GM21526 (cell line): ENCODE measurements at regions not wholly inside any gene's neighbourhood (a gene's known extent, or its start where the extent isn't known, plus 50 kb on each side); places are given as distances from the start of the nearest gene placed in this dataset.
"Not testable (repeated sequence)": the region's sequence is repeated elsewhere in the genome, so short reads cannot be mapped to it uniquely, and the experiment has no call there.

Source experiments
- ATAC-seq: cut with Tn5 transposase; IDR thresholded peaks from one replicate; pipeline ENCODE4 v1.9.1; 2021; ENCODE audit warnings: moderate library complexity; ENCODE audit not compliant: unreplicated experiment, low FRiP score

DNA sequence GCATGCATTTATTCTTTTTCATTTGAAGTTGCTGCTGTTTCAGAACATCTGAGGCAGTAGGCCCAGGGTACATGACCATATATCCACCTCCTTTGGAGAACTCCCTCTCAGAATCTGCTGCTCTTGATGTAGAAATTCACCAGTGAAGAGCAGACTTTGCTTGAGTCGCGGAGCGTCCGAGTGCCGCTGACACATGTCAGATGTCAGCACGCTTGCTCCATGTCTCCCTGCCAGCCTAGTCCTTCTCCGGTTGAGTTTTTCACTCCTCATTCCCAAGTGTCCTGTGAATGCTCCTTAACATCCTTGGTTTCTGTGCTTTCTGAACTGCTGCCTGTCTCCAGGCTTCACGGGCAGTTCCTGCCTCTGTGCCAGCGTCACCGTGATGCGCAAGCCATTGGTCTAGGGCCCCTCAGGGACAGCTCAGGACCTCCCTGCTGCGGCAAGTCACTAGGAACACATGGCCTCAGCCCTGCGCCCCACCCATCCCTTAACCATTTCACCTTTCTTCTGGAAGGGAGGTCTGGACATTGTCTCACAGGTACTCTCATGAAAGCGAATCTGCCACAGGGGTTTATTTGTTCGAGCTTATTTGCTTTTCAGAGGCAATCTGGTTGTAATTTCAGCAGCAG lies 93.1 kb upstream of the RBPJ start:
- no peak for ATAC-seq

DNA sequence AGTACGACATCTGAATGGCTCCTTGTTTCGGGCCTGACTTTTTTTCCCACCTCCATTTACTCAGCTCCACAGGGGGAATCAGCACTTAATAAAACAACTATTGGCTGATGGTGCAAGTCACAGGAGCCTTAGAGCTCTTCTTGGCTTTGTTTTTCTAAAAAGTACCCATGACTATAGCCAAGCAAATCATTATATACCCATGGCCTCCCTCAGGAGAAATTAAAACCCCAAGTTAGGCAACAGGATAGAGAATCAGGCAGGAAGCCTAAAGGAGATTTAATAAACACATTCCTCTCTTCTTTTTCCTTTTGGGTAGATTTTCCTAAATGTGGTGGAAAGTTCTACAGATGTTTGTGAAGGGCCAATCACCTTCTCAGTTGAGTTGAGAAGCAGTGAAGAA lies 91.9 kb upstream of the RBPJ start:
- no peak for ATAC-seq

DNA sequence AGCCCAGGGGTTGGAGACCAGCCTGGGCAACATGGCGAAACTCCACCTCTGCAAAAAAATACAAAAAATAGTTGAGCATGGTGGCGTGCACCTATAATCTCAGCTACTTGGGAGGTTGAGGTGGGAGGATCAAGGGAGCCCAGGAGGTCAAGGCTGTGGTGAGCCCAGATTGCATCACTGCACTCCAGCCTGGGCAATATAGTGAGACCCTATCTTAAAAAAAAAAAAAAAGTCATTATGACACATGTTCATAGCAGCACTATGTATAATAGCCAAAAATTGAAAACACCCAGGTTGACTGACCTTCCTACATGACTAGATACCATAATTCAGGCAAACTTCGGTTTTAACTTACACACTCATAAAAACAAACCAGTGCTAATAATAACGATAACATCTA lies 90.8 kb upstream of the RBPJ start:
- ATAC-seq = no peak

DNA sequence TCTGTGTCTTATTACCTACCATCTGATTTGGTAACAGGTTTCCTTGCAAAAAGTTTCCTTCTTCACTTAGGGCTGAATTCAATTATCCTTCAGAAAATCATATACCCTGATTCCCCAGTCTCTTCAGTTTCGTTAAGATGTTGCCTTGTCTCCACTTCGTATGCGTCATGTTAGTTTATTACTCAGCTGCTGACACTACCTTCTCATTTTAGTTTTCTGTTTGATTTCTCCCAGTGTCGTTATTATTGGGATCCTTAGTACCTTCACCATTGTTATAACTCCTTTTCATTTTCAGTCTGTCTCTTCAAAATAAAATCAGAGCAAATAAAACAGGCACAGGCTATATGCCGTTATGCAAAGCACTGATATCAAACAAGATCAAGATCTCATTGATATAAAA lies 87.5 kb upstream of the RBPJ start:
- ATAC-seq = no peak

DNA sequence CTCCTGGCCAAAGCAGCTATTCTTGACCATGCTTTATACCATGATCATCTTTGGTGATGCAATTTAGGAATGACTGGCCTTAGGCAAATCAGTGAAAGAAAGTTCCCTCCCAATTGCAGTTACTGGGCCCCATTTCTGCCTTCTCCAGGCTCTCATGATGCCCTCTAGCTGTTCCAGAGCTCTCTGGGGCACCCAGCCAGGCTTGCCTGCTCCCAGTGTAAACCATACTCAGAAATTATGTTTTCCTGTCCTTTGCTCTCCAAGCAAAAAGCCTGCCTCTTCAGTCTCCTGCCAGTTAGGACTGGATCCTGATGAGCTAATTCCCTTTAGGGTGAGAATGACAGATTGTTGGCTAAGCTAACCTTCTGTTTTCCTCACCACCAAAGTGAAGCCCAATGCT lies 85.3 kb upstream of the RBPJ start:
- ATAC-seq = no peak

DNA sequence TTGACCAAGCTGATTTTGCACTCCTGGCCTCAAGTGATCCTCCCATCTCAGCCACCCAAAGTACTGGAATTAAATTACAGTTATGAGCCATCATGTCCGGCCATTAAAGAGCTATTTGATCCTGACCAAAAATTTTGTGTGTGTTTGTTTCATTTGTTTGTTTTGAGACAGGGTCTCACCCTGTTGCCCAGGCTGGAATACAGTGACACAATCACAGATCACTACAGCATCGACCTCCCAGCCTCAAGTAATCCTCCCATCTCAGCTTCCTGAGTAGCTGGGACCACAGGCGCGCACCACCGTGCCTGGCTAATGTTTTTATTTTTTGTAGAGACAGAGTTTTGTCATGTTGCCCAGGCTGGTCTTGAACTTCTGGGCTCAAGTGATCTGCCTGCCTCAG lies 82.9 kb upstream of the RBPJ start:
- no peak for ATAC-seq

DNA sequence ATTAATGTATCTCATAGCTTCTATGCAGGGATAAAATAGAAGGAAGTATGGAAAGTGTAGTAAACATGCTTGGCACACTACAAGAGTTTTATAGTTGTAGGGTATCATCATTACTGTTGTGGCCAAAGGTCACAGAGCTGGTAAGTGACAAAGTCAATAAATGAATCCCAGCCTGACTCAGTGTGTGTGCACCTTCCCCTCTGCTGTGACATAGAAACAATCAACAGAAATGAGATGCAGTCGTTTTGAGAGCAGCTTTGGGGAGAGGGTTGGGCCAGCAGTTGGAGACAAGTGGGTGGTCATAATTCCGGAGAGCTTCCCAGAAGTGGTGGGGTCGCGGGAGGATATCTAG lies 82.4 kb upstream of the RBPJ start:
- ATAC-seq = no peak

DNA sequence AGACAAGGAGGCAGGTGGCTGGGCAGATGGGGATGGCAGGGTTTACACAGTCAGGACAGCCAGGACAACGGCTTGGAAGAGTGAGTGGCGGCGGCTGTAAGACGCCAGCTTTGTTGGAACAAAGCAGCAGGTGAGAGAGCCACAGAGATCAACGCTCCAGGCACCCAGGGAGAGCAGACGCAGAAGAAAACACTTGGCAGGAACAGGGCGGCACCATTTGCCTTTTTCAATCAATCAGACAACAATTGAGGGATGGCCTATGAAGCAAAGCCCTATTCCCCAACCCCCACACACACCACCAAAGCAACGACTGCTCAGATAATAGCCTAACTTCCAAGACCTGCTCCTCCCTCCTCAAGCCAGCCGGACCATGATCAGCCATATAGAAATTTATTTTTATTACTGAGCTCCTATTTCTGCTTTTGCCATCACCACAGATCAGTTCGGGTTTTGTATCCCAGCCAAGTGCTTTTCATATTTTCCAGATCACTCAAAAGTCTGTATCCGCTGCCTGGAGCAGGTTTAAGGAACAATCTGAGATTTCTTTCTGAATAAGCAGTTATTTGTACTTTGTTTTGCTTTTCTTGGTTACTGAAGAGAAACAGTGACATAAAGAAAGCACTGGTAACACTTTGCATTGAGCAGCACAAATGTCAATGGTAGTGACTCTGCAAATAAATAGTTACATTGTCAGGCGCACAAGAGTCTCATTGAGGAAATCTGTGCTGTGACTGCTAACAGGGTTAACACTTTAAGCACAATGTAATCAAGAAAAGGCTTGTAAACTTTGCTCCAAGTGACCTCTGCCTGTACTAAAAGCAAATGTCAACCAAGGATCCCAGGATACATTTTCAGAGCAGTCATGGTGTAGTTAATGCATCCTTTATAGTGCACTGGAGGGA lies 81.8 kb upstream of the RBPJ start:
- no peak for ATAC-seq

DNA sequence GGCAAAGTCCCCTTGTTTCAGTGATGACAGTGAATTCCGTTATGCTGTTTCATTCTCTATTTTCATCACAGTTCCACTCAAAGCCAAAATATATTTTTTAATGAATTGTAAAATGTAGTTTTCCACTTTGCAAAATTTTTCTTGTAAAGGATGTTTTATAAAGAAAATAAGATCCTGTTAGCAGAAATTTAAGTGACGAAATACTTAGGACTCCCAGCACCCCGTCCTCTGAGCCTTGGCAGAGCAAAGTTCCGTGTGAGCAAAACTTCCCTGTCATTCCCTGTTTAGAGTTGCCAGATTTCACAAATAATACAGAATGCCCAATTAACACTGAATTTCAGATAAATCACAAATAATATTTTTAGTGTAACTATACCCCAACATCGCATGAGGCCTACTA lies 81.0 kb upstream of the RBPJ start:
- no peak for ATAC-seq

DNA sequence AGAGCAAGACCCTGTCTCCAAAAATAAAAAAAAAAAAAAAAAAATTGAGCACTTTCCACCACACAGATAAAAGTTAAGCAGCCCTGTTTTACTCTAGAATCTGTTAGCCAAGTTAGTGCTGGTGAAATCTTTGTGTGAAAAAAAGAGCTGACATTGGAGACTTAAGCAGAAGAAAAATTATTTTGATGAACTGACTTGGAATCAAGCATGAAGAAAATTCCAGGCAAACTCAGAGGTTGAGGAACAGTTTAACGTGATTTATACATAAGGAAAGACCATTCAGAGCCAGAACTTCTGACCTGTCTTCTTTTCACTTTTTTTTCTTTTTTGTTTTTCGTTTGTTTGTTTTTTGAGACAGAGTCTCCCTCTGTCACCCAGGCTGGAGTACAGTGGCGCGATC lies 79.6 kb upstream of the RBPJ start:
- no peak for ATAC-seq

DNA sequence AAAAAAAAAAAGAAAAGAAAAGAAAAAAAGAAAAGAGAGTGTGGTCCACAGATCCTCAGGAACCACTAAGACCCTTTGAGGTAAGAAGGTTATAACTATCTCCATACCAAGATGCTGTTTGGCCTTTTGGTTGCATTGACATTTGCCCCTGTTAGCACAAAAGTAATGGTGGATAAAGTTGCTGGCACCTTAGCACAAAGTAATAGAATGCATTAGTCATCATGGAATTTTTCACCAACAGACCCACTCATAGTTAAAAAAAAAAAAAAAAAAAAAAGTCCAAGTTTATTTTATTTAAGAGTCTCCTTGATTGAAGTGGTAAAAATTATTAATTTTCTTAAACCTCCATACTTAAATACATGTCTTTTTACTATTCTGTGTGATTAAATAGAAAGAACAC lies 78.4 kb upstream of the RBPJ start:
- no peak for ATAC-seq

DNA sequence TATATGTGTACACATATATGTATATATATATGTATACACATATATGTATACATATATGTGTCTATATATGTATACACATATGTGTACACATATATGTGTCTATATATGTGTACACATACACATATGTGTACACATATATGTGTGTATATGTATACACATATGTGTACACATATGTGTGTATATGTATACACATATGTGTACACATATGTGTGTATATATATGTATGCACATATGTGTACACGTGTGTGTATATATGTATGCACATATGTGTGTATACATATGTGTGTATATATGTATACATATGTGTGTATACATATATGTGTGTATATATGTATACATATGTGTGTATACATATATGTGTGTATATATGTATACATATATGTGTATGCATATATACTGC lies 76.7 kb upstream of the RBPJ start:
- not testable (repeated sequence) for ATAC-seq

DNA sequence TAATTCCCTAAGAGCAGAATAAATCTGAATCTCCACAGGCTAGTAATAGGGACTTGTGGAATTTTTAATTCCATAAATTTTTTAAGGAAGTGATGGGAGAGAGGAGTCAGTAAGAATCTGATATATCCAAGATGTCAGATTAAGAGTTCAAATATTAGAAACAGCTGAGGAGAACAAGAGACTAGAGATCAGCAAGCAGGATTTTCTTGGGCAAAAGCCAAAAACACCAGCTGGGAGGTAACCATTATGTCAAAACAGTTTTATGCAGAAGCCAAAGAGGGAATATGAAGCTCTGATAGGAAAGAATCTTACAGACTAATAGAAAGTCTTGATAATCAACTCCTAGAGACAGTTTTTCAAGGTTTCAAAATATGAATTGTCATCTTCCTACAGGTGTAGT lies 72.2 kb upstream of the RBPJ start:
- ATAC-seq = no peak

DNA sequence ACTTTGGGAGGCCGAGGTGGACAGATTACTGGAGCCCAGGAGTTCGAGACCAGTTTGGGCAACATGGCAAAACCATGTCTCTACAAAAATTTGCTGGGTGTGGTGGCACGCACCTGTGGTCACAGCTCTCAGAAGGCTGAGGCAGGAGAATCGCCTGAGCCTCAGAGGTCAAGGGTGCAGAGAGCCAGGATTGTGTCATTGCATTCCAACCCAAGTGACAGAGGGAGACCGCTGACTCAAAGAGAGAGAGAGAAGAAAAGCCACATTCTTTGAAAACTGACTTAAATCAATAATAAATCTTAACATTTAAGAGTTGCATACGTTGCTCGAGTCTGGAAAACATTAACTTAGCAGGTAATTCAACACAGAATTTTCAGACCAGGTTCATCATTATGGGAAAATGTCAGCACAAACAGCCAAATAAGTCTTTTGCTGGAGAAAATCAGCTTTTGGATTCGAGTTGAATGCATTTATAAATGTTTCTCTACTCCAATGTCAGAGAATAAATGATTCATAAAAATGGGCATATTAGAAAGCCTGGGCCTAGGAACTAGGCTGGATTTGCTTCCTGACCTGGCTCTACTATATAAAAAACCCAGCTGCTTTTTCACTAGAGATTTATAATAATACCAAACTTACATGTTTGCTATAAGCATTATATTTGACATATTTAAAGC lies 68.3 kb upstream of the RBPJ start:
- ATAC-seq = no peak

DNA sequence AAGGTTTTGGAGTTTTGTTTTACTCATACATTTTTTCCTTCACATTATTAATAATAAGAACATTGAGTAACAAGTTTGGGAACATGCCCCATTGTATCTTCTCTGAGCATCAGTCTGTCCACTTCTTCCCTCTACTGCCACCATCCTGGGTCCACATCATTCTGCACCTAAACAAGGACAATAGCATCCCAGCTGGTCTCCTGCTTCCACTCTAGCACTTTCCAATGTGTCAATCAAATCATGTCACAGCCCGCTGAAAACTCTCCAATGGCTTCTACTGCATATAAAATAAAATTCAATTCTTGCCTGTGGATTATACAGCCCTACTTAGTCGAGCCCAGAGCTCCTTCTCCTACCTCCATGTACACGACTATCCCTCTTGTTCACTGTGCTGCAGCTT lies 66.8 kb upstream of the RBPJ start:
- no peak for ATAC-seq

DNA sequence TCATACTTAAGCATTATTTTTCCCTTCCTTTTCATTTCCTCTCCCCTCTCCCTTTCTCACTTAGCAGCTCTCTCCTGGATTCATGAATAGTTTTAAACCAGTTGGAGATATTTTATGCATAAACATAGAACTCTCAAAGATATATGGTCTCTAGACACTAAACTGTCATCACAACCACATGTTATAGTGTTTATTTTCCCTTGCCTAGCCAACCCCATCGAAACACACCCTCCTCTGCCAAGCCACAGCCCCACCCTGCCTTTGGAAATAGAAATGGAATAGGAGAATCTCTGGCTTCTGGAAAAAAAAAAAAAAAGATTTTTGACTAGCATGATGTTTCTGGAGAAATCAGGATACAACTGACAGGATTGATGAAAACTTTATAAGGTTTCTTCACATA lies 64.8 kb upstream of the RBPJ start:
- no peak for ATAC-seq

DNA sequence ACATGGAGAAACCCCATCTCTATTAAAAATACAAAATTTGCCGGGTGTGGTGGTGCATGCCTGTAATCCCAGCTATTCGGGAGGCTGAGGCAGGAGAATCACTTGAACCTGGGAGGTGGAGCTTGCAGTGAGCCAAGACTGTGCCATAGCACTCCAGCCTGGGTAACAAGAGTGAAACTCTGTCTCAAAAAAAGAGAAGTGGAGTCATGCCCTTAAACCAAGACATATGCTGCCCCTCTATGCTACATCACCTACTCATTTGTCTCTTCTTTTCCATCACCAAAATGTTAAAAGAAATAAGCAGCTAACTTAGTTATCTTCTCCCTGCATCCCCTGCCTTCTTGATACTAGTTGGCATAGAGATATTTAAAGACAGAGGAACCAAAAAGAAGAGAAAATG lies 63.4 kb upstream of the RBPJ start:
- not testable (repeated sequence) for ATAC-seq

DNA sequence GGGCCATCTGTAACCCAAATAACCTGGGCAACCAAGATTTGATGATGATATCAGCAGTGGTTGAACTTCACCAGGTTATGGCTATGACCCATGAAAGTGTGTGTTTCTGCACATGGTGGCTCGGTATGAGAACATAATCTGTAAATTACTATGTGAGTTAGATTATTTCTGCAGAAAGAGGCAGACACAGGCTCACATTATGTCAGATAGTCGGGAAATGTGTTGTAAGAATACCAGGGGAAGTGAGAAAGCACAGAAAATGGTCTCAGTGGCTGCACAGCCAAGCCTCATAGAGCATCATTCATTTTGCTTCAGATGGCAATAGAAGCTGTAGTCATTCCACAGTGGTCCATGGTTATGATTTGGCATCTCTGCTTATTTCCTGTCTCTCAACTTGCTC lies 63.0 kb upstream of the RBPJ start:
- no peak for ATAC-seq

DNA sequence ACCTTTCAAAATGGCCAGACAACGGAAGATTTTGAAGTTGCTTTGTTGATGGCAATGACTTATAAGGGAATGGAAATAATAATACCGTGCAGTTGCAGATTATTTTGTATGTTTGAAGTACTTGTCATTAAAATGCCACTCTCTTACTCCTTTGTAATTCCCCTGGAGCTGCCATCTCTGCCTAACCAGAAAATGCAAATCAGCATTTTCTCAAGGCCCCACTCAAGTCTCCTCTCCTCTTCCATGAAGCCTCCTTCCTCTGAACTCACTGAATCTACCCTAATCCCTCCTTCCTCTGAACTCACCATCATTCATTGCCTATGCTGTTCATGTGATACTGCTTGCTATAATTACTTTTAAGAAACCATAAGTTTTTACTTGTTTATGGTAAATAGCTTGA lies 60.2 kb upstream of the RBPJ start:
- ATAC-seq = no peak

DNA sequence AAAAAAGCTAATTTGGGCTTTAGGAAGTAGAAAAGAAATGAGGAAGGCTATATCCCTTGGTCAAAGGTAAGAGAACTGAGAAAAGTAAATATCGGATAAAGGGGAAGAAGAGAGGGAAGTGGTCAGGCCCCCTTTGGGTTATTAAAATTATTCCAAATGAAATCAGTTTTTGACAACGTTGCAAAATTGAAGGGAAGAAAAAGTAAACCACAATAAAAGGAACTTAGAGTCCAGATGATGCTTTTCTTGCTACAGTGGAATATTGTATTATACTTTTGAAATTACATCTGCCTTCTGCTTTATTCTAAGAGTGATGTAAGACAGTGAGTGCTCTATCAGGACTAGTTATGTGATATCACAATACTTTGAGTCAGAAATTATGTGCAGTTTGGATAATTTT lies 59.4 kb upstream of the RBPJ start:
- no peak for ATAC-seq

DNA sequence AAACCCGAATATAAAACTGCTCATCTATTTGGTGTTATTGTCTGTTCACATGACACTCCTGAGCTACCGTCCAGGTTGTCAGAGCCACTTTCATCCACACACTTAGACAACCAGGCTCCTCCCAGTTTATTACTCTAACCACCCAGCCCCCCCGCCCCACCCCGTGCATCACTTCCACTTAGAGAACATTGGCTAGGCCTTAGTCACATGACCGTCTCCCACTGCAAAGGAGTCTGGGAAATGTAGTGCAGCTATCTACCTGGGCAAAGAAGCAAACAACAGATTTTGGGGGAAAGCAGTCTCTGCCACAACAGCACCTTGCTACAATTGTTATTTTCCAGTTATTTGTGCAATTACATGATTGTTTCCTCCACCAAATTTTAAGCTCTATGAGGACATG lies 57.6 kb upstream of the RBPJ start:
- ATAC-seq = no peak

DNA sequence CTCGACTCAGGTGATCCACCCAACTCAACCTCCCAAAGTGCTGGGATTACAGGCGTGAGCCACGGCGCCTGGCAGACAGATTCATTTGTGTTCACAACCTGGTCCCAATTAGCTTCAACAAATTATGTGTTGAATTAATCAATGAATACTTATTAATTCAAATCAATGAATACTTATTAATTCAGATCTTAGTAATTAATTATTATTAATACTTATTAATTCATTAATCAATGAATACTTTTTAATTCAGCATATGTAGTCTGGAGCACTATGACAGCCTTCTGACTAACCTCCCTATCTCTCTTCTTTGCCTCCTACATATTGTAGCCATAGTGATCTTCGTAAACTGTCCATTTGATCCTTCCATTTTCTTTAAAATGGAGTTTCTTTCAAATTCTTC lies 56.7 kb upstream of the RBPJ start:
- no peak for ATAC-seq
